Lower leg skin (tissue), 3 donors: ENCODE measurements at regions not wholly inside any gene's neighbourhood (a gene's known extent, or its start where the extent isn't known, plus 50 kb on each side); places are given as distances from the start of the nearest gene placed in this dataset.

ENCODE experiments used
- POLR2A ChIP-seq, 2 donors: fragments of 450-650 bp; IDR thresholded peaks; one replicate each; pipeline ENCODE4 v1.6.1; 2016 to 2017; ENCODE audit warnings: antibody characterized with exemption in 2 of 2, mild to moderate bottlenecking in 1 of 2, moderate library complexity in 1 of 2
- TF ChIP-seq, protein P1 (sequence below), 3 donors: fragments of 450-650 bp; IDR thresholded peaks; one replicate each; pipeline ENCODE4 v1.5.1; 2016; ENCODE audit warnings: antibody characterized with exemption in 3 of 3, mild to moderate bottlenecking in 3 of 3, moderate library complexity in 2 of 3

DNA sequence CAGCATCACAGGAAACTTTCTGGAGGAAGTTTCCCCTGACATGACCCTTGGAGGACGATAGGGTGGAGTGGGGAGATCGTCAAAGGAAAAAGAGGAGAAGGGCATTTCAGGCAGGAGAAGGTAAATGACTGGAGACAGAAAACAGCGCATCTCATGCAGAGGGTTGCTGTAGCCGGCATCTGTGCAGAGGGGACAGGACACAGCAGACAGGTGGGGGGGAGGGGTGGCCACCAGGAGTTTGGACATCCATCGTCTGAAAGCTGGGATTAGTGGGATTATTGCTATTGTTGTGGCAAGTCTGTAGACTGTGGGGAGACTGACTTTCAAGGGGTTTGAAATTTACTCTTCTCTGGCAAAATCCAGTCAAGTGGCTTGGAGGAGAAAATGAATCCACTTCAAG, 463.9 kb downstream of the OMA1 start:
- no peak for TF ChIP-seq POLR2A (IDR thresholded peaks at IDR 0.05)
- TF ChIP-seq, protein P1, sequence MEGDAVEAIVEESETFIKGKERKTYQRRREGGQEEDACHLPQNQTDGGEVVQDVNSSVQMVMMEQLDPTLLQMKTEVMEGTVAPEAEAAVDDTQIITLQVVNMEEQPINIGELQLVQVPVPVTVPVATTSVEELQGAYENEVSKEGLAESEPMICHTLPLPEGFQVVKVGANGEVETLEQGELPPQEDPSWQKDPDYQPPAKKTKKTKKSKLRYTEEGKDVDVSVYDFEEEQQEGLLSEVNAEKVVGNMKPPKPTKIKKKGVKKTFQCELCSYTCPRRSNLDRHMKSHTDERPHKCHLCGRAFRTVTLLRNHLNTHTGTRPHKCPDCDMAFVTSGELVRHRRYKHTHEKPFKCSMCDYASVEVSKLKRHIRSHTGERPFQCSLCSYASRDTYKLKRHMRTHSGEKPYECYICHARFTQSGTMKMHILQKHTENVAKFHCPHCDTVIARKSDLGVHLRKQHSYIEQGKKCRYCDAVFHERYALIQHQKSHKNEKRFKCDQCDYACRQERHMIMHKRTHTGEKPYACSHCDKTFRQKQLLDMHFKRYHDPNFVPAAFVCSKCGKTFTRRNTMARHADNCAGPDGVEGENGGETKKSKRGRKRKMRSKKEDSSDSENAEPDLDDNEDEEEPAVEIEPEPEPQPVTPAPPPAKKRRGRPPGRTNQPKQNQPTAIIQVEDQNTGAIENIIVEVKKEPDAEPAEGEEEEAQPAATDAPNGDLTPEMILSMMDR (IDR thresholded peaks at IDR 0.05): no peak
